Neural cell (in vitro differentiated cells): ENCODE measurements at regions not wholly inside any gene's neighbourhood (a gene's known extent, or its start where the extent isn't known, plus 50 kb on each side); places are given as distances from the start of the nearest gene placed in this dataset.
"Not testable (repeated sequence)": the region's sequence is repeated elsewhere in the genome, so short reads cannot be mapped to it uniquely, and the experiment has no call there.

Source experiments
- H2AFZ ChIP-seq: fragments of 200-600, 300-800 bp; sonication (generic), shearing (Covaris generic); 2 replicates; pipeline ENCODE4 v1.6.0; 2014; ENCODE audit warnings: low read depth, mild to moderate bottlenecking, antibody characterized with exemption, low read length, moderate library complexity
- H3F3A ChIP-seq: fragments of 200-600 bp; shearing (Covaris generic); 2 replicates; pipeline ENCODE4 v1.6.1; 2016; ENCODE audit warnings: mild to moderate bottlenecking, moderate library complexity, mixed read lengths, antibody characterized with exemption, low read length; ENCODE audit not compliant: insufficient read depth, poor library complexity, severe bottlenecking
- H3K27ac ChIP-seq: fragments of 200-600, 300-800 bp; sonication (generic), shearing (Covaris generic); 2 replicates; pipeline ENCODE4 v1.5.1; 2014; ENCODE audit warnings: mild to moderate bottlenecking, low read length, moderate library complexity
- H3K27me3 ChIP-seq: fragments of 300-800, 200-600 bp; sonication (generic), shearing (Covaris generic); 2 replicates; pipeline ENCODE4 v1.6.0; 2014; ENCODE audit warnings: mild to moderate bottlenecking, low read depth, low read length, moderate library complexity; ENCODE audit not compliant: insufficient read depth
- H3K36me3 ChIP-seq: fragments of 300-800, 200-600 bp; sonication (generic), shearing (Covaris generic); 2 replicates; pipeline ENCODE4 v1.5.1; 2014; ENCODE audit warnings: mild to moderate bottlenecking, antibody characterized with exemption, low read length, moderate library complexity; ENCODE audit not compliant: insufficient read depth
- H3K4me2 ChIP-seq: fragments of 300-800, 200-600 bp; sonication (generic), shearing (Covaris generic); 2 replicates; pipeline ENCODE4 v1.6.0; 2014; ENCODE audit warnings: mild to moderate bottlenecking, low read length
- H3K4me3 ChIP-seq: fragments of 300-800, 200-600 bp; sonication (generic), shearing (Covaris generic); 2 replicates; pipeline ENCODE4 v1.5.1; 2014; ENCODE audit warnings: mild to moderate bottlenecking, low read length, moderate library complexity
- H3K79me2 ChIP-seq: fragments of 200-600 bp; shearing (Covaris generic); replicated peaks from 2 replicates; pipeline ENCODE4 v1.6.0; 2014; ENCODE audit warnings: mild to moderate bottlenecking, low read length, moderate library complexity; ENCODE audit not compliant: insufficient read depth
- H3K9ac ChIP-seq: fragments of 300-800, 200-600 bp; sonication (generic), shearing (Covaris generic); 2 replicates; pipeline ENCODE4 v1.6.1; 2016; ENCODE audit warnings: mild to moderate bottlenecking, low read length, mixed read lengths
- H3K9me2 ChIP-seq: fragments of 200-600 bp; shearing (Covaris generic); 2 replicates; pipeline ENCODE4 v1.6.1; 2016; ENCODE audit warnings: mild to moderate bottlenecking, low read length, mixed read lengths; ENCODE audit not compliant: insufficient read depth
- H3K9me3 ChIP-seq: fragments of 200-600, 300-800 bp; sonication (generic), shearing (Covaris generic); 2 replicates; pipeline ENCODE4 v1.6.1; 2016; ENCODE audit warnings: mild to moderate bottlenecking, mixed run types, low read length, moderate library complexity, mixed read lengths
- H4K20me1 ChIP-seq: fragments of 200-600 bp; shearing (Covaris generic); 2 replicates; pipeline ENCODE4 v1.6.1; 2016; ENCODE audit warnings: mild to moderate bottlenecking, mixed run types; ENCODE audit not compliant: insufficient read depth
- CTCF ChIP-seq: fragments of 450-650 bp; IDR thresholded peaks from 2 replicates; pipeline ENCODE4 v1.5.1; 2014; ENCODE audit warnings: antibody characterized with exemption, mild to moderate bottlenecking, moderate library complexity; ENCODE audit not compliant: poor library complexity, severe bottlenecking
- EP300 ChIP-seq: fragments of 450-650 bp; conservative IDR thresholded peaks from 2 replicates; pipeline ENCODE4 v1.6.1; 2014; ENCODE audit warnings: antibody characterized with exemption, mild to moderate bottlenecking, moderate library complexity; ENCODE audit not compliant: poor library complexity, severe bottlenecking
- EZH2 ChIP-seq: fragments of 200-600, 300-800 bp; shearing (Covaris generic), sonication (generic); IDR thresholded peaks from 2 replicates; pipeline ENCODE4 v1.6.1; 2014; ENCODE audit warnings: antibody characterized with exemption, low read length, borderline replicate concordance, mild to moderate bottlenecking; ENCODE audit not compliant: insufficient read depth, poor library complexity, severe bottlenecking
- MXI1 ChIP-seq: fragments of 450-650 bp; conservative IDR thresholded peaks from 2 replicates; pipeline ENCODE4 v1.6.1; 2014; ENCODE audit warnings: antibody characterized with exemption, mild to moderate bottlenecking; ENCODE audit not compliant: poor library complexity, severe bottlenecking
- POLR2AphosphoS5 ChIP-seq: IDR thresholded peaks from 2 replicates; pipeline ENCODE4 v1.6.1; 2012
- RAD21 ChIP-seq: fragments of 450-650 bp; conservative IDR thresholded peaks from 2 replicates; pipeline ENCODE4 v1.6.1; 2014; ENCODE audit warnings: antibody characterized with exemption, mild to moderate bottlenecking, moderate library complexity
- REST ChIP-seq: IDR thresholded peaks from 2 replicates; pipeline ENCODE4 v1.6.1; 2012; ENCODE audit warnings: borderline replicate concordance
- SMC3 ChIP-seq: fragments of 450-650 bp; conservative IDR thresholded peaks from 2 replicates; pipeline ENCODE4 v1.6.1; 2014; ENCODE audit warnings: antibody characterized with exemption, mild to moderate bottlenecking, moderate library complexity; ENCODE audit not compliant: poor library complexity
- TAF1 ChIP-seq: IDR thresholded peaks from 2 replicates; pipeline ENCODE4 v1.6.1; 2012; ENCODE audit warnings: low read depth

- H3K36me3 ChIP-seq: no peaks in the 10 kb centered on the region
- no peaks in the 10 kb centered on the region for H3K9me2 ChIP-seq
- no peaks in the 10 kb centered on the region for H3K79me2 ChIP-seq
- H3K27ac ChIP-seq: no peak overlapping the region
- no peak overlapping the region for H3K9ac ChIP-seq
- no peak overlapping the region for H3K4me3 ChIP-seq
- H3K4me2 ChIP-seq: no peak overlapping the region
- no peaks in the 10 kb centered on the region for H3K9me3 ChIP-seq
- no peak for TF ChIP-seq EZH2
- no peak for TF ChIP-seq CTCF
- no peak for TF ChIP-seq SMC3
- no peak for TF ChIP-seq TAF1
- no peak for TF ChIP-seq EP300
- TF ChIP-seq MXI1: no peak
- no peak for TF ChIP-seq POLR2AphosphoS5
- no peak for TF ChIP-seq RAD21
- TF ChIP-seq REST: no peak
- H4K20me1 ChIP-seq: no peaks in the 10 kb centered on the region
- no peaks in the 10 kb centered on the region for H3F3A ChIP-seq
- H2AFZ ChIP-seq: no peak overlapping the region
- H3K27me3 ChIP-seq: no peaks in the 10 kb centered on the region
These were observed 654.6 kb downstream of the SH2D4B start for GRCh38 chr10:81192221-81192788.

- H3K4me2 ChIP-seq: no peak overlapping the region
- no peaks in the 10 kb centered on the region for H3K9me2 ChIP-seq
- H4K20me1 ChIP-seq: no peaks in the 10 kb centered on the region
- no peaks in the 10 kb centered on the region for H3K27me3 ChIP-seq
- no peak overlapping the region for H2AFZ ChIP-seq
- H3F3A ChIP-seq: no peaks in the 10 kb centered on the region
- no peaks in the 10 kb centered on the region for H3K9me3 ChIP-seq
- no peak for TF ChIP-seq SMC3
- TF ChIP-seq MXI1: no peak
- no peak for TF ChIP-seq REST
- no peak for TF ChIP-seq TAF1
- no peak for TF ChIP-seq CTCF
- no peak for TF ChIP-seq POLR2AphosphoS5
- no peak for TF ChIP-seq EZH2
- TF ChIP-seq EP300: no peak
- TF ChIP-seq RAD21: no peak
- H3K4me3 ChIP-seq: no peak overlapping the region
- no peaks in the 10 kb centered on the region for H3K79me2 ChIP-seq
- H3K27ac ChIP-seq: no peak overlapping the region
- no peak overlapping the region for H3K9ac ChIP-seq
- H3K36me3 ChIP-seq: no peaks in the 10 kb centered on the region
These were observed 663.1 kb downstream of the SH2D4B start for GRCh38 chr10:81200801-81201200.

GRCh38 chr10:81207359-81207758 is 667.6 kb upstream of the NRG3 start:
- H3K9me3 ChIP-seq, H3K36me3 ChIP-seq, H3K9me2 ChIP-seq, H3F3A ChIP-seq, H3K79me2 ChIP-seq, H3K27ac ChIP-seq, H4K20me1 ChIP-seq, H3K4me3 ChIP-seq, H3K4me2 ChIP-seq, H3K27me3 ChIP-seq, H2AFZ ChIP-seq, H3K9ac ChIP-seq: not testable (repeated sequence)
